Tibial artery (tissue), 4 donors: ENCODE measurements at regions not wholly inside any gene's neighbourhood (a gene's known extent, or its start where the extent isn't known, plus 50 kb on each side); places are given as distances from the start of the nearest gene placed in this dataset.

ENCODE experiments used
- DNase-seq, 2 donors: peaks; one replicate each; pipeline ENCODE4 v3.0.0-alpha.2; 2019
- H3K27ac ChIP-seq, 2 donors: fragments of 200-600 bp; sonication (generic) in 1 of 2; 1 replicate in 1 of 2; 2 replicates in 1 of 2; pipeline ENCODE4 v1.5.1; 2018 to 2019; ENCODE audit warnings: mild to moderate bottlenecking in 1 of 2
- H3K27me3 ChIP-seq, 2 donors: fragments of 200-600 bp; sonication (generic) in 1 of 2; one replicate each; pipeline versions ENCODE4 v1.5.1 to v1.6.0; 2016 to 2019
- H3K36me3 ChIP-seq, 3 donors: fragments of 200-600 bp; sonication (generic) in 2 of 3; one replicate each; pipeline ENCODE4 v1.5.1; 2016 to 2019; ENCODE audit warnings: mild to moderate bottlenecking in 2 of 3
- H3K4me1 ChIP-seq, 4 donors: fragments of 200-600 bp; sonication (generic) in 2 of 4; 1 replicate in 3 of 4; 2 replicates in 1 of 4; pipeline ENCODE4 v1.5.1; 2016 to 2019
- H3K4me3 ChIP-seq, 2 donors: fragments of 200-600 bp; sonication (generic) in 1 of 2; 1 replicate in 1 of 2; 2 replicates in 1 of 2; pipeline ENCODE4 v1.5.1; 2018 to 2019; ENCODE audit warnings: mild to moderate bottlenecking in 2 of 2
- H3K9me3 ChIP-seq, 3 donors: fragments of 200-600 bp; sonication (generic) in 1 of 3; one replicate each; pipeline ENCODE4 v1.5.1; 2016 to 2019
- intact Hi-C: fragments of 100-400 bp; cut with DNase I; formaldehyde crosslinking; loops from one replicate; pipeline ENCODE4 v1.15.0; 2023; ENCODE audit warnings: low total_unique reads
- TF ChIP-seq, protein P1 (sequence below), 2 experiments: fragments of 200-600 bp in 1 of 2; fragments of 450-650 bp in 1 of 2; IDR thresholded peaks; one replicate each; pipeline ENCODE4 v1.5.1; 2017 to 2019; ENCODE audit warnings: antibody characterized with exemption in 2 of 2, mild to moderate bottlenecking in 1 of 2, moderate library complexity in 1 of 2

DNA sequence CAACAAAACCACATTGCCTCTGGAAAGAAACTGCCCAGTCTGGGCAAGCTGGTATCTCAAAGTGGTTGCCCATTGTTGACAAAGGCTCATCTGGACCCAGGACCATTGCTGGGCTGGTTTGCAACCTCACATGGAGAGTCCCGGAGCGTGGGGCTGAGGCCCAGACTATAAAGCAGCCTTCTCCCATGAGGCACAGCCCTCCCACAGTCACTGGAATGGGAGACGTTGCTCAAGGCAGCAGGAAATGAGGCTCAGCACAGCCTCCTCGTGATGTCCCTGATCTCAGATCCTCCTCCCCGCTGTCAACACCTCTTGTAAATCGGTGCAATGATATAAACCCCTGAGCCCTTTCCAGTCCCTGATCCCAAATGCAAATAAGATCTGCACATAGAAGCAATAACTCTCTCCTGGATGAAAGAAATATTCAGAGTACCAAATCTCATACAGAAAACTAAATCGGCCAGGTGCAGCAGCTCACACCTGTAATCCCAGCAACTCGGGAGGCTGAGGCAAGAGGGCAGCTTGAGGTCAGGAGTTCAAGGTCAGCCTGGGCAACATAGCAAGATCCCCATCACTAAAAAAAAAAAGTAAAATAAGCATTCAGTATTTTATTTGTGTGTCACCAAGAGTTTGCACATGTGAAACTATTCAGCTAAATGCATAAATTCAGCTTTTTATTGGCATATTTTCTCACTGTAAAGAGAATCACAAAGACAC is 103.0 kb upstream of the RREB1 start:
- intact Hi-C loops: no loop called here
- H3K36me3 ChIP-seq: no peaks in the 10 kb centered on the region
- no peak overlapping the region for H3K27ac ChIP-seq
- H3K9me3 ChIP-seq: no peaks in the 10 kb centered on the region
- no peak overlapping the region for H3K4me3 ChIP-seq
- DNase-seq: no peak
- H3K4me1 ChIP-seq: no peaks in the 10 kb centered on the region
- H3K27me3 ChIP-seq: peaks cover 0 to 2% of the 10 kb centered on the region in 2 donors
- TF ChIP-seq, protein P1, sequence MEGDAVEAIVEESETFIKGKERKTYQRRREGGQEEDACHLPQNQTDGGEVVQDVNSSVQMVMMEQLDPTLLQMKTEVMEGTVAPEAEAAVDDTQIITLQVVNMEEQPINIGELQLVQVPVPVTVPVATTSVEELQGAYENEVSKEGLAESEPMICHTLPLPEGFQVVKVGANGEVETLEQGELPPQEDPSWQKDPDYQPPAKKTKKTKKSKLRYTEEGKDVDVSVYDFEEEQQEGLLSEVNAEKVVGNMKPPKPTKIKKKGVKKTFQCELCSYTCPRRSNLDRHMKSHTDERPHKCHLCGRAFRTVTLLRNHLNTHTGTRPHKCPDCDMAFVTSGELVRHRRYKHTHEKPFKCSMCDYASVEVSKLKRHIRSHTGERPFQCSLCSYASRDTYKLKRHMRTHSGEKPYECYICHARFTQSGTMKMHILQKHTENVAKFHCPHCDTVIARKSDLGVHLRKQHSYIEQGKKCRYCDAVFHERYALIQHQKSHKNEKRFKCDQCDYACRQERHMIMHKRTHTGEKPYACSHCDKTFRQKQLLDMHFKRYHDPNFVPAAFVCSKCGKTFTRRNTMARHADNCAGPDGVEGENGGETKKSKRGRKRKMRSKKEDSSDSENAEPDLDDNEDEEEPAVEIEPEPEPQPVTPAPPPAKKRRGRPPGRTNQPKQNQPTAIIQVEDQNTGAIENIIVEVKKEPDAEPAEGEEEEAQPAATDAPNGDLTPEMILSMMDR (IDR thresholded peaks at IDR 0.05): no peak

GRCh38 chr6:7006515-7007191 is 101.1 kb upstream of the RREB1 start:
- TF ChIP-seq, protein P1 (IDR thresholded peaks at IDR 0.05): no peak
- H3K4me3 ChIP-seq: no peak overlapping the region
- no peaks in the 10 kb centered on the region for H3K9me3 ChIP-seq
- H3K36me3 ChIP-seq: no peaks in the 10 kb centered on the region
- intact Hi-C loops: no loop called here
- no peaks in the 10 kb centered on the region for H3K4me1 ChIP-seq
- H3K27me3 ChIP-seq: peaks cover 0 to 2% of the 10 kb centered on the region in 2 donors
- DNase-seq: no peak
- no peak overlapping the region for H3K27ac ChIP-seq

GRCh38 chr6:7008451-7008988 is 99.2 kb upstream of the RREB1 start:
- Histone ChIP-seq H3K27me3 (peaks cover 0 to 2% of the 10 kb centered on the region in 2 donors), H3K4me3 (no peak overlapping the region), H3K4me1 (no peaks in the 10 kb centered on the region), H3K36me3 (no peaks in the 10 kb centered on the region), H3K9me3 (no peaks in the 10 kb centered on the region), H3K27ac (no peak overlapping the region)
- intact Hi-C loops: no loop called here
- DNase-seq: no peak
- TF ChIP-seq, protein P1 (IDR thresholded peaks at IDR 0.05): no peak

DNA sequence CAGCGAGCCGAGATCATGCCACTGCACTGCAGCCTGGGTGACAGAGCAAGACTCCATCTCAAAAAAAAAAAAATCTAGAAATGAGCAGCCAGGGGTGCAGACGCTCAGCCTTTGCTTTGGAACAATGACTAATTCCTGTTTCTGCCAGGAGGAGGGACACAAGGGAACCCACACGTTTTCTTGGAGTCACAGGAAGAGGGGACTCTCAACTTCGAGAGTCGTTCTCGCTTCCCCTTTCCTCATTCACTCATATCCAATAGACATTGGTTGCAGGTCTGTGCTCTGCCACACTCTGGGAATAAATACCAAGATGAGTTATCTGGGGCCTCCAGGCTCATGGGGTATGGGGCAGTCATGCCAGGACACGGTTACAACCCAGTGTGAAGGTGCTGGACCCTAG is 91.5 kb upstream of the RREB1 start:
- DNase-seq: no peak
- Histone ChIP-seq H3K27me3 (no peaks in the 10 kb centered on the region), H3K4me3 (no peak overlapping the region), H3K27ac (no peak overlapping the region), H3K9me3 (no peaks in the 10 kb centered on the region), H3K4me1 (no peaks in the 10 kb centered on the region), H3K36me3 (no peaks in the 10 kb centered on the region)
- TF ChIP-seq, protein P1 (IDR thresholded peaks at IDR 0.05): no peak
- intact Hi-C loops: no loop called here

- no peaks in the 10 kb centered on the region for H3K4me1 ChIP-seq
- no peaks in the 10 kb centered on the region for H3K9me3 ChIP-seq
- no peaks in the 10 kb centered on the region for H3K27me3 ChIP-seq
- intact Hi-C loops: no loop called here
- no peaks in the 10 kb centered on the region for H3K36me3 ChIP-seq
- DNase-seq: no peak
- H3K4me3 ChIP-seq: no peak overlapping the region
- H3K27ac ChIP-seq: no peak overlapping the region
- TF ChIP-seq, protein P1 (IDR thresholded peaks at IDR 0.05): no peak
Observed at GRCh38 chr6:7021301-7021700, 86.5 kb upstream of the RREB1 start.
